Activated B cell treated with CpG ODN at 0.5 μM for 24 hours (primary cell): ENCODE measurements at regions not wholly inside any gene's neighbourhood (a gene's known extent, or its start where the extent isn't known, plus 50 kb on each side); places are given as distances from the start of the nearest gene placed in this dataset.

Experiments used
- ATAC-seq: fragments of 200-7000 bp; cut with Tn5 transposase; one replicate; pipeline ENCODE4 v1.10.0; 2021; ENCODE audit warnings: low read depth, mild to moderate bottlenecking, moderate library complexity
- CTCF ChIA-PET: fragments of 350-600 bp; sonication (Branson Sonifier 250); formaldehyde crosslinking; loops from one replicate; lab custom pipeline; 2021; ENCODE audit warnings: antibody characterized with exemption; lab: Charles Lee
- POLR2A ChIA-PET: fragments of 350-600 bp; sonication (Branson Sonifier 250); formaldehyde crosslinking; loops from one replicate; lab custom pipeline; 2021; ENCODE audit warnings: antibody characterized with exemption; lab: Charles Lee
- DNase-seq: peaks from one replicate; pipeline ENCODE4 v3.0.0; 2022
- H3K27ac Mint-ChIP-seq: one replicate; pipeline ENCODE4 v1.8.0; 2020; ENCODE audit warnings: mixed read lengths
- H3K27me3 Mint-ChIP-seq: one replicate; pipeline ENCODE4 v1.8.0; 2021; ENCODE audit warnings: mixed read lengths
- H3K36me3 Mint-ChIP-seq: one replicate; pipeline ENCODE4 v1.8.0; 2021; ENCODE audit warnings: low read depth, mixed read lengths
- H3K4me1 Mint-ChIP-seq: one replicate; pipeline ENCODE4 v1.8.0; 2021; ENCODE audit warnings: mixed read lengths
- H3K4me3 Mint-ChIP-seq: one replicate; pipeline ENCODE4 v1.8.0; 2020; ENCODE audit warnings: mild to moderate bottlenecking, mixed read lengths
- H3K9me3 Mint-ChIP-seq: one replicate; pipeline ENCODE4 v1.8.0; 2020; ENCODE audit warnings: mixed read lengths
- intact Hi-C: fragments of 100-400 bp; cut with micrococcal nuclease; formaldehyde crosslinking; loops from one replicate; pipeline ENCODE4 v1.15.1; 2024
- TF ChIP-seq, protein P1 (sequence below): fragments of 200-600 bp; IDR thresholded peaks from one replicate; pipeline ENCODE4 v1.8.0; 2022; ENCODE audit warnings: antibody characterized with exemption, mild to moderate bottlenecking

- H3K4me1 Mint-ChIP-seq: no peaks in the 10 kb centered on the region
- POLR2A ChIA-PET: no interaction called here
- no peak overlapping the region for H3K4me3 Mint-ChIP-seq
- TF ChIP-seq, protein P1, sequence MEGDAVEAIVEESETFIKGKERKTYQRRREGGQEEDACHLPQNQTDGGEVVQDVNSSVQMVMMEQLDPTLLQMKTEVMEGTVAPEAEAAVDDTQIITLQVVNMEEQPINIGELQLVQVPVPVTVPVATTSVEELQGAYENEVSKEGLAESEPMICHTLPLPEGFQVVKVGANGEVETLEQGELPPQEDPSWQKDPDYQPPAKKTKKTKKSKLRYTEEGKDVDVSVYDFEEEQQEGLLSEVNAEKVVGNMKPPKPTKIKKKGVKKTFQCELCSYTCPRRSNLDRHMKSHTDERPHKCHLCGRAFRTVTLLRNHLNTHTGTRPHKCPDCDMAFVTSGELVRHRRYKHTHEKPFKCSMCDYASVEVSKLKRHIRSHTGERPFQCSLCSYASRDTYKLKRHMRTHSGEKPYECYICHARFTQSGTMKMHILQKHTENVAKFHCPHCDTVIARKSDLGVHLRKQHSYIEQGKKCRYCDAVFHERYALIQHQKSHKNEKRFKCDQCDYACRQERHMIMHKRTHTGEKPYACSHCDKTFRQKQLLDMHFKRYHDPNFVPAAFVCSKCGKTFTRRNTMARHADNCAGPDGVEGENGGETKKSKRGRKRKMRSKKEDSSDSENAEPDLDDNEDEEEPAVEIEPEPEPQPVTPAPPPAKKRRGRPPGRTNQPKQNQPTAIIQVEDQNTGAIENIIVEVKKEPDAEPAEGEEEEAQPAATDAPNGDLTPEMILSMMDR: no peak
- intact Hi-C loops: no loop called here
- H3K27me3 Mint-ChIP-seq: no peaks in the 10 kb centered on the region
- CTCF ChIA-PET: no interaction called here
- ATAC-seq: no peak
- no peak overlapping the region for H3K27ac Mint-ChIP-seq
- DNase-seq: no peak
- no peaks in the 10 kb centered on the region for H3K36me3 Mint-ChIP-seq
- peaks cover 4% of the 10 kb centered on the region for H3K9me3 Mint-ChIP-seq
These were observed 547.8 kb upstream of the PCDH7 start for GRCh38 chr4:30172416-30172815.

DNA sequence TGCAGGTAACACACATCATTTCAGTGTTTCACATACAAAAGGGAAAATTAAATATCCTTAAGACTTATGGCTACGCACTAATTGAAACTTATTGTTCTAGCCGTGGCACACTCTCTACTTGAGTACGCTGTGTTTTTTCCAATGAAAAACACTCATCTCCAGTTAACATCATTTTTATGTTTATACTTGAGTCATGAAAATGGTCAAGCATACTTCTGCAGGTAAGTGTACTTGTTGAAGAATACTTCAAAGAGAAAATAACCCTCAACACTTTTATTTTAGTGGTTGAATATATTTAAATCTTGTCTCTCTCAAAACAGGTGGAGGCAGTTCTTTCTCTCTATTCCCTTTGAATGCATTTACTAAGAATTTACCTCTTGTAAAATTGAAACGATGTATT is 538.7 kb upstream of the PCDH7 start:
- CTCF ChIA-PET: no interaction called here
- H3K4me1 Mint-ChIP-seq: no peaks in the 10 kb centered on the region
- no peak overlapping the region for H3K27ac Mint-ChIP-seq
- TF ChIP-seq, protein P1: no peak
- POLR2A ChIA-PET: no interaction called here
- intact Hi-C loops: no loop called here
- DNase-seq: no peak
- no peaks in the 10 kb centered on the region for H3K27me3 Mint-ChIP-seq
- no peak overlapping the region for H3K4me3 Mint-ChIP-seq
- ATAC-seq: no peak
- H3K9me3 Mint-ChIP-seq: peaks cover 6% of the 10 kb centered on the region
- no peaks in the 10 kb centered on the region for H3K36me3 Mint-ChIP-seq

DNA sequence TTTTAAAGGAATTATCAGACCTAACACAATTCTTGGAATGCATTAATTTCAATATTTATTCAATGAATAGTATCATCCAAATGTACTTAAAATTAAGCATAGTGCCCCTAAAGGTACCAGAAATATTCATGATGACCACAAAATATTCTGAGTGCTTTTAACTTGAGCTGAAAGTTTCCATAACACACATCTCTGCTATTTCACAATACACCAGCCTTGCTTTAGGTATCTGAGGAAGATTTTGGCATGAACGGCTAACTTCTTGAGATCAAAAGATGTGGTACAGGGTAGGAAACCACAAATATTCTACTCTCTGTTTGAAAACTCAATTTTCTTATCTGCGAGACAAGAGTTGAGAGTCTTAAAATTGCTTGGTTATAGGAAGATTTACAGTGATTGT is 538.3 kb upstream of the PCDH7 start:
- H3K4me3 Mint-ChIP-seq: no peak overlapping the region
- no peaks in the 10 kb centered on the region for H3K27me3 Mint-ChIP-seq
- no peaks in the 10 kb centered on the region for H3K36me3 Mint-ChIP-seq
- peaks cover 6% of the 10 kb centered on the region for H3K9me3 Mint-ChIP-seq
- TF ChIP-seq, protein P1: no peak
- H3K27ac Mint-ChIP-seq: no peak overlapping the region
- ChIA-PET POLR2A (no interaction called here), CTCF (no interaction called here)
- ATAC-seq (no peak), DNase-seq (no peak)
- no peaks in the 10 kb centered on the region for H3K4me1 Mint-ChIP-seq
- intact Hi-C loops: no loop called here

- peaks cover 6% of the 10 kb centered on the region for H3K9me3 Mint-ChIP-seq
- TF ChIP-seq, protein P1: no peak
- no peaks in the 10 kb centered on the region for H3K27me3 Mint-ChIP-seq
- no peak overlapping the region for H3K27ac Mint-ChIP-seq
- no peaks in the 10 kb centered on the region for H3K36me3 Mint-ChIP-seq
- H3K4me1 Mint-ChIP-seq: no peaks in the 10 kb centered on the region
- intact Hi-C loops: no loop called here
- CTCF ChIA-PET: no interaction called here
- POLR2A ChIA-PET: no interaction called here
- ATAC-seq (no peak), DNase-seq (no peak)
- no peak overlapping the region for H3K4me3 Mint-ChIP-seq
These were observed 537.4 kb upstream of the PCDH7 start for GRCh38 chr4:30182786-30183185.

DNA sequence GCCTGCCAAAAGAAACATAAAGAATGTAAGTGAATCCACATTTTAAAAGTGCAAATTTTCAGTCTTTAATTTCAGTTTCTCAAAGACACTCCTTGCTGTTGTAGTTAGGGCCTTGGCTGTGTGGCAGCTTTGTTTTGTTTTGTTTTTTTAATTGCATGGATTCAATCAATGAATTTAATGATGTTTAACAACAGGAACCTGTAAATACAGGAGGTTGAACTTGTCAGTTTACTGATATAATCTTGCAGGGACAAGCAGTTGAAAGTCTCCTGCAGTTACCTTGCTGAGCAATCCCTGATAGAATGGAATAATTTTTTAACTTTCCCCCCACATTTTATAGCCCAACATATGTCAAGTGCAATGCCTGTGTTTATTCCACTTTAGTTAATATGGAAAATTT is 528.3 kb upstream of the PCDH7 start:
- no peak overlapping the region for H3K4me3 Mint-ChIP-seq

More for the DNA sequence above, 528.3 kb upstream of the PCDH7 start:
- no peak for ATAC-seq
- DNase-seq: no peak
- intact Hi-C loops: no loop called here
- ChIA-PET POLR2A (no interaction called here), CTCF (no interaction called here)
- H3K4me1 Mint-ChIP-seq: no peaks in the 10 kb centered on the region
- no peak overlapping the region for H3K27ac Mint-ChIP-seq
- H3K9me3 Mint-ChIP-seq: peaks cover 4% of the 10 kb centered on the region
- H3K36me3 Mint-ChIP-seq: no peaks in the 10 kb centered on the region
- TF ChIP-seq, protein P1: no peak
- H3K27me3 Mint-ChIP-seq: no peaks in the 10 kb centered on the region
